ENCODE measurements at regions not wholly inside any gene's neighbourhood (a gene's known extent, or its start where the extent isn't known, plus 50 kb on each side); places are given as distances from the start of the nearest gene placed in this dataset.

- TF ChIP-seq, protein P1, sequence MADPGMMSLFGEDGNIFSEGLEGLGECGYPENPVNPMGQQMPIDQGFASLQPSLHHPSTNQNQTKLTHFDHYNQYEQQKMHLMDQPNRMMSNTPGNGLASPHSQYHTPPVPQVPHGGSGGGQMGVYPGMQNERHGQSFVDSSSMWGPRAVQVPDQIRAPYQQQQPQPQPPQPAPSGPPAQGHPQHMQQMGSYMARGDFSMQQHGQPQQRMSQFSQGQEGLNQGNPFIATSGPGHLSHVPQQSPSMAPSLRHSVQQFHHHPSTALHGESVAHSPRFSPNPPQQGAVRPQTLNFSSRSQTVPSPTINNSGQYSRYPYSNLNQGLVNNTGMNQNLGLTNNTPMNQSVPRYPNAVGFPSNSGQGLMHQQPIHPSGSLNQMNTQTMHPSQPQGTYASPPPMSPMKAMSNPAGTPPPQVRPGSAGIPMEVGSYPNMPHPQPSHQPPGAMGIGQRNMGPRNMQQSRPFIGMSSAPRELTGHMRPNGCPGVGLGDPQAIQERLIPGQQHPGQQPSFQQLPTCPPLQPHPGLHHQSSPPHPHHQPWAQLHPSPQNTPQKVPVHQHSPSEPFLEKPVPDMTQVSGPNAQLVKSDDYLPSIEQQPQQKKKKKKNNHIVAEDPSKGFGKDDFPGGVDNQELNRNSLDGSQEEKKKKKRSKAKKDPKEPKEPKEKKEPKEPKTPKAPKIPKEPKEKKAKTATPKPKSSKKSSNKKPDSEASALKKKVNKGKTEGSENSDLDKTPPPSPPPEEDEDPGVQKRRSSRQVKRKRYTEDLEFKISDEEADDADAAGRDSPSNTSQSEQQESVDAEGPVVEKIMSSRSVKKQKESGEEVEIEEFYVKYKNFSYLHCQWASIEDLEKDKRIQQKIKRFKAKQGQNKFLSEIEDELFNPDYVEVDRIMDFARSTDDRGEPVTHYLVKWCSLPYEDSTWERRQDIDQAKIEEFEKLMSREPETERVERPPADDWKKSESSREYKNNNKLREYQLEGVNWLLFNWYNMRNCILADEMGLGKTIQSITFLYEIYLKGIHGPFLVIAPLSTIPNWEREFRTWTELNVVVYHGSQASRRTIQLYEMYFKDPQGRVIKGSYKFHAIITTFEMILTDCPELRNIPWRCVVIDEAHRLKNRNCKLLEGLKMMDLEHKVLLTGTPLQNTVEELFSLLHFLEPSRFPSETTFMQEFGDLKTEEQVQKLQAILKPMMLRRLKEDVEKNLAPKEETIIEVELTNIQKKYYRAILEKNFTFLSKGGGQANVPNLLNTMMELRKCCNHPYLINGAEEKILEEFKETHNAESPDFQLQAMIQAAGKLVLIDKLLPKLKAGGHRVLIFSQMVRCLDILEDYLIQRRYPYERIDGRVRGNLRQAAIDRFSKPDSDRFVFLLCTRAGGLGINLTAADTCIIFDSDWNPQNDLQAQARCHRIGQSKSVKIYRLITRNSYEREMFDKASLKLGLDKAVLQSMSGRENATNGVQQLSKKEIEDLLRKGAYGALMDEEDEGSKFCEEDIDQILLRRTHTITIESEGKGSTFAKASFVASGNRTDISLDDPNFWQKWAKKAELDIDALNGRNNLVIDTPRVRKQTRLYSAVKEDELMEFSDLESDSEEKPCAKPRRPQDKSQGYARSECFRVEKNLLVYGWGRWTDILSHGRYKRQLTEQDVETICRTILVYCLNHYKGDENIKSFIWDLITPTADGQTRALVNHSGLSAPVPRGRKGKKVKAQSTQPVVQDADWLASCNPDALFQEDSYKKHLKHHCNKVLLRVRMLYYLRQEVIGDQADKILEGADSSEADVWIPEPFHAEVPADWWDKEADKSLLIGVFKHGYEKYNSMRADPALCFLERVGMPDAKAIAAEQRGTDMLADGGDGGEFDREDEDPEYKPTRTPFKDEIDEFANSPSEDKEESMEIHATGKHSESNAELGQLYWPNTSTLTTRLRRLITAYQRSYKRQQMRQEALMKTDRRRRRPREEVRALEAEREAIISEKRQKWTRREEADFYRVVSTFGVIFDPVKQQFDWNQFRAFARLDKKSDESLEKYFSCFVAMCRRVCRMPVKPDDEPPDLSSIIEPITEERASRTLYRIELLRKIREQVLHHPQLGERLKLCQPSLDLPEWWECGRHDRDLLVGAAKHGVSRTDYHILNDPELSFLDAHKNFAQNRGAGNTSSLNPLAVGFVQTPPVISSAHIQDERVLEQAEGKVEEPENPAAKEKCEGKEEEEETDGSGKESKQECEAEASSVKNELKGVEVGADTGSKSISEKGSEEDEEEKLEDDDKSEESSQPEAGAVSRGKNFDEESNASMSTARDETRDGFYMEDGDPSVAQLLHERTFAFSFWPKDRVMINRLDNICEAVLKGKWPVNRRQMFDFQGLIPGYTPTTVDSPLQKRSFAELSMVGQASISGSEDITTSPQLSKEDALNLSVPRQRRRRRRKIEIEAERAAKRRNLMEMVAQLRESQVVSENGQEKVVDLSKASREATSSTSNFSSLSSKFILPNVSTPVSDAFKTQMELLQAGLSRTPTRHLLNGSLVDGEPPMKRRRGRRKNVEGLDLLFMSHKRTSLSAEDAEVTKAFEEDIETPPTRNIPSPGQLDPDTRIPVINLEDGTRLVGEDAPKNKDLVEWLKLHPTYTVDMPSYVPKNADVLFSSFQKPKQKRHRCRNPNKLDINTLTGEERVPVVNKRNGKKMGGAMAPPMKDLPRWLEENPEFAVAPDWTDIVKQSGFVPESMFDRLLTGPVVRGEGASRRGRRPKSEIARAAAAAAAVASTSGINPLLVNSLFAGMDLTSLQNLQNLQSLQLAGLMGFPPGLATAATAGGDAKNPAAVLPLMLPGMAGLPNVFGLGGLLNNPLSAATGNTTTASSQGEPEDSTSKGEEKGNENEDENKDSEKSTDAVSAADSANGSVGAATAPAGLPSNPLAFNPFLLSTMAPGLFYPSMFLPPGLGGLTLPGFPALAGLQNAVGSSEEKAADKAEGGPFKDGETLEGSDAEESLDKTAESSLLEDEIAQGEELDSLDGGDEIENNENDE (IDR thresholded peaks at IDR 0.05; ENCODE audit: insufficient replicate concordance, low read length), result no peak
- TF ChIP-seq POU5F1 (IDR thresholded peaks at IDR 0.05; ENCODE audit: low read depth, low read length) (no peak), GTF2F1 (IDR thresholded peaks at IDR 0.05; ENCODE audit: borderline replicate concordance, low read depth, low read length) (no peak), CHD2 (IDR thresholded peaks at IDR 0.05; ENCODE audit: low read length) (no peak), RFX5 (IDR thresholded peaks at IDR 0.05; ENCODE audit: borderline replicate concordance, low read depth, low read length) (no peak), RNF2 (IDR thresholded peaks at IDR 0.05; ENCODE audit: borderline replicate concordance, low read depth, low read length, missing control alignments, poor library complexity, severe bottlenecking) (no peak), CTBP2 (IDR thresholded peaks at IDR 0.05; ENCODE audit: borderline replicate concordance, insufficient read depth, insufficient read length, low read length) (no peak), RAD21 (IDR thresholded peaks at IDR 0.05 in 1 of 2, conservative IDR thresholded peaks at IDR 0.05 in 1 of 2; ENCODE audit: low read depth in 2 of 2, low read length in 2 of 2) (no peak), CREB1 (IDR thresholded peaks at IDR 0.05) (no peak), FOSL1 (IDR thresholded peaks at IDR 0.05; ENCODE audit: insufficient read depth, low read depth, low read length) (no peak), RBBP5 (IDR thresholded peaks at IDR 0.05; ENCODE audit: borderline replicate concordance, low read depth, low read length) (no peak)
Measured at GRCh38 chr6:132004668-132005067, 53.5 kb upstream of the CCN2 start (continued).

Measured in H1 (cell line).